Right atrium auricular region (tissue), 2 donors: ENCODE measurements at regions not wholly inside any gene's neighbourhood (a gene's known extent, or its start where the extent isn't known, plus 50 kb on each side); places are given as distances from the start of the nearest gene placed in this dataset.

ENCODE experiments used
- DNase-seq: peaks from one replicate; pipeline ENCODE4 v3.0.0-alpha.2; 2019; ENCODE audit warnings: low spot score
- H3K27ac ChIP-seq, 2 donors: fragments of 200-600 bp; sonication (generic); 1 replicate in 1 of 2; 2 replicates in 1 of 2; pipeline ENCODE4 v1.5.1; 2016 to 2019
- H3K27me3 ChIP-seq, 2 donors: fragments of 200-600 bp; sonication (generic); one replicate each; pipeline versions ENCODE4 v1.5.1 to v1.6.0; 2017 to 2019
- H3K36me3 ChIP-seq: fragments of 200-600 bp; sonication (generic); one replicate; pipeline ENCODE4 v1.5.1; 2016
- H3K4me1 ChIP-seq, 2 donors: fragments of 200-600 bp; sonication (generic); one replicate each; pipeline versions ENCODE4 v1.5.1 to v1.6.0; 2017 to 2019
- H3K4me3 ChIP-seq, 2 donors: fragments of 200-600 bp; sonication (generic); 1 replicate in 1 of 2; 2 replicates in 1 of 2; pipeline ENCODE4 v1.5.1; 2017 to 2019; ENCODE audit warnings: mild to moderate bottlenecking in 1 of 2, moderate library complexity in 1 of 2
- H3K9me3 ChIP-seq, 2 donors: fragments of 200-600 bp; sonication (generic); one replicate each; pipeline ENCODE4 v1.5.1; 2019
- TF ChIP-seq, protein P1 (sequence below), 2 donors: fragments of 200-600 bp; sonication (generic); IDR thresholded peaks; one replicate each; pipeline ENCODE4 v1.5.1; 2019; ENCODE audit warnings: antibody characterized with exemption in 2 of 2

GRCh38 chr16:85417156-85417860 lies 195.8 kb upstream of the GSE1 start:
- H3K4me3 ChIP-seq, result no peak overlapping the region
- no peaks in the 10 kb centered on the region for H3K36me3 ChIP-seq
- H3K4me1 ChIP-seq, result peaks cover 0 to 21% of the 10 kb centered on the region in 2 donors
- DNase-seq, result no peak
- H3K27ac ChIP-seq, result no peak overlapping the region
- H3K9me3 ChIP-seq, result no peaks in the 10 kb centered on the region
- TF ChIP-seq, protein P1, sequence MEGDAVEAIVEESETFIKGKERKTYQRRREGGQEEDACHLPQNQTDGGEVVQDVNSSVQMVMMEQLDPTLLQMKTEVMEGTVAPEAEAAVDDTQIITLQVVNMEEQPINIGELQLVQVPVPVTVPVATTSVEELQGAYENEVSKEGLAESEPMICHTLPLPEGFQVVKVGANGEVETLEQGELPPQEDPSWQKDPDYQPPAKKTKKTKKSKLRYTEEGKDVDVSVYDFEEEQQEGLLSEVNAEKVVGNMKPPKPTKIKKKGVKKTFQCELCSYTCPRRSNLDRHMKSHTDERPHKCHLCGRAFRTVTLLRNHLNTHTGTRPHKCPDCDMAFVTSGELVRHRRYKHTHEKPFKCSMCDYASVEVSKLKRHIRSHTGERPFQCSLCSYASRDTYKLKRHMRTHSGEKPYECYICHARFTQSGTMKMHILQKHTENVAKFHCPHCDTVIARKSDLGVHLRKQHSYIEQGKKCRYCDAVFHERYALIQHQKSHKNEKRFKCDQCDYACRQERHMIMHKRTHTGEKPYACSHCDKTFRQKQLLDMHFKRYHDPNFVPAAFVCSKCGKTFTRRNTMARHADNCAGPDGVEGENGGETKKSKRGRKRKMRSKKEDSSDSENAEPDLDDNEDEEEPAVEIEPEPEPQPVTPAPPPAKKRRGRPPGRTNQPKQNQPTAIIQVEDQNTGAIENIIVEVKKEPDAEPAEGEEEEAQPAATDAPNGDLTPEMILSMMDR (IDR thresholded peaks at IDR 0.05), result no peak
- no peaks in the 10 kb centered on the region for H3K27me3 ChIP-seq

GRCh38 chr16:85418978-85419491 lies 194.1 kb upstream of the GSE1 start:
- no peaks in the 10 kb centered on the region for H3K27me3 ChIP-seq
- no peak for DNase-seq
- TF ChIP-seq, protein P1 (IDR thresholded peaks at IDR 0.05), result peak in 1 of 2 donors; percentile 10
- no peaks in the 10 kb centered on the region for H3K9me3 ChIP-seq
- no peak overlapping the region for H3K4me3 ChIP-seq
- peaks cover 0 to 21% of the 10 kb centered on the region in 2 donors for H3K4me1 ChIP-seq
- no peaks in the 10 kb centered on the region for H3K36me3 ChIP-seq
- no peak overlapping the region for H3K27ac ChIP-seq

- Histone ChIP-seq H3K9me3 (no peaks in the 10 kb centered on the region), H3K27me3 (no peaks in the 10 kb centered on the region), H3K4me1 (peaks cover 0 to 21% of the 10 kb centered on the region in 2 donors), H3K27ac (no peak overlapping the region), H3K4me3 (no peak overlapping the region), H3K36me3 (no peaks in the 10 kb centered on the region)
- TF ChIP-seq, protein P1 (IDR thresholded peaks at IDR 0.05), result no peak
- no peak for DNase-seq
These were observed 193.4 kb upstream of the GSE1 start for GRCh38 chr16:85419503-85420408.

DNA sequence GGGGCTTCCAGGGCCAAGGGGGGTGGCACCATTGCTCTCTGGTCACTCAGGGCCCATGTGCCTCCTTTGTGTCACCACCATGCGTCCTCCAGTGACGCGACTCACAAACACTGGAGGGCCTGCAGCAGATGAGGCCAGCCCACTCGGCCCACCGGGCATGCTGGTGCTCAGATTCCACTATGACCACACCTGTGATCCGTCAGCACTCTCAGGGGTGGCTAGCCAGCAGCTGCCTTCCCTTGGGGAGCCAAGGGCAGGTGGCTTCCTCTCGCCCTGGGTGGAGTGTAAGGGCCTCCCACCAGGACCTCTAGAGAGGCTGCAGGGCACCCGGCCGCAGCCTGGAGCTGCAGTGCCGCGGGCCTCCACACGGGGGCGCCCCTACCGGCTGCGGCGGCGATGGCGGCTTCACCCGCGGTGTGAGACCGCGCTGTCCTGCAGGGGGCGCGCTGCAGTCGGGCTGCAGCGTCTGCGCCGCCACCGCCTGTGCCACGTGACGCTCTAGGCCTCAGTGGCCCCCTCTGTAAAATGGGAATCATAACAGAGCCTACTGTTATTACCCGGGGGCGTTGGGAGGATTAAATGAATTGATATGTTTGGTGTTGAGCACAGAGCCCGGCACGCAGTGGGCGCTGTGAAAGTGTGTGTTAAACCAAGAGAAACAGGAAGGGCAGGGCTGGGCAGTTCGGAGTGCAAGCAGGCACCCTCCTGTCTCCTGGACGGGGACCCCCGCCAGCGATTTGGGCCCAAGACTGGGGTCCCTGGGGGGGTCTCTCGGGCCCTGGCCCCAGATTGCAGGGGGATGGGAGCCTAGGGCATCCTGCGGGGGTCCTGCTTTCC lies 192.4 kb upstream of the GSE1 start:
- Histone ChIP-seq H3K27ac (no peak overlapping the region), H3K27me3 (no peaks in the 10 kb centered on the region), H3K9me3 (no peaks in the 10 kb centered on the region), H3K4me3 (no peak overlapping the region), H3K4me1 (peaks cover 0 to 16% of the 10 kb centered on the region in 2 donors), H3K36me3 (no peaks in the 10 kb centered on the region)
- DNase-seq, result no peak
- TF ChIP-seq, protein P1 (IDR thresholded peaks at IDR 0.05), result peak; percentile 100
